ENCODE measurements at regions not wholly inside any gene's neighbourhood (a gene's known extent, or its start where the extent isn't known, plus 50 kb on each side); places are given as distances from the start of the nearest gene placed in this dataset.

- Histone ChIP-seq H3K79me2 (no peaks in the 10 kb centered on the region), H4K20me1 (ENCODE audit: insufficient read depth, poor library complexity, severe bottlenecking) (no peaks in the 10 kb centered on the region), H3K9me2 (replicated peaks; ENCODE audit: insufficient read depth) (no peaks in the 10 kb centered on the region), H3K4me2 (no peak overlapping the region), H3K27ac (no peak overlapping the region), H3K27me3 (no peaks in the 10 kb centered on the region), H3K4me1 (ENCODE audit: insufficient read depth) (peaks cover 4% of the 10 kb centered on the region), H3K36me3 (replicated peaks; ENCODE audit: insufficient read depth, low read depth) (no peaks in the 10 kb centered on the region), H3K4me3 (no peak overlapping the region), H2AFZ (no peak overlapping the region), H3K9me3 (ENCODE audit: low read depth) (no peaks in the 10 kb centered on the region)
- TF ChIP-seq EZH2phosphoT487 (IDR thresholded peaks at IDR 0.05; ENCODE audit: low read depth, severe bottlenecking, unreplicated experiment) (no peak), EZH2 (IDR thresholded peaks at IDR 0.05; ENCODE audit: borderline replicate concordance) (no peak), CTCF (IDR thresholded peaks at IDR 0.05; ENCODE audit: poor library complexity) (no peak)
- DNase-seq (ENCODE audit: low spot score), result no peak
- 97% methylated on average over 8 of the region's 9 CpGs for WGBS (ENCODE audit: low lambda C conversion rate, missing lambda C conversion rate)
Observed at GRCh38 chr16:85259832-85260167, 147.5 kb upstream of the CIBAR2 start.

GRCh38 chr16:85261204-85261603 is 148.9 kb upstream of the CIBAR2 start:
- H3K36me3 ChIP-seq (replicated peaks; ENCODE audit: insufficient read depth, low read depth), result no peaks in the 10 kb centered on the region
- H3K27me3 ChIP-seq, result no peaks in the 10 kb centered on the region
- H4K20me1 ChIP-seq (ENCODE audit: insufficient read depth, poor library complexity, severe bottlenecking), result no peaks in the 10 kb centered on the region
- no peaks in the 10 kb centered on the region for H3K9me3 ChIP-seq (ENCODE audit: low read depth)
- TF ChIP-seq EZH2 (IDR thresholded peaks at IDR 0.05; ENCODE audit: borderline replicate concordance) (no peak), CTCF (IDR thresholded peaks at IDR 0.05; ENCODE audit: poor library complexity) (no peak), EZH2phosphoT487 (IDR thresholded peaks at IDR 0.05; ENCODE audit: low read depth, severe bottlenecking, unreplicated experiment) (no peak)
- H3K4me2 ChIP-seq, result no peak overlapping the region
- no peaks in the 10 kb centered on the region for H3K79me2 ChIP-seq
- H3K4me3 ChIP-seq, result no peak overlapping the region
- no peaks in the 10 kb centered on the region for H3K9me2 ChIP-seq (replicated peaks; ENCODE audit: insufficient read depth)
- WGBS (ENCODE audit: low lambda C conversion rate, missing lambda C conversion rate), result 88% methylated on average over 10 of the region's 10 CpGs
- H2AFZ ChIP-seq, result no peak overlapping the region
- no peak for DNase-seq (ENCODE audit: low spot score)
- H3K4me1 ChIP-seq (ENCODE audit: insufficient read depth), result peaks cover 4% of the 10 kb centered on the region
- H3K27ac ChIP-seq, result no peak overlapping the region

GRCh38 chr16:85261657-85262557 is 149.6 kb upstream of the CIBAR2 start:
- no peaks in the 10 kb centered on the region for H3K79me2 ChIP-seq
- peaks cover 4% of the 10 kb centered on the region for H3K4me1 ChIP-seq (ENCODE audit: insufficient read depth)
- no peaks in the 10 kb centered on the region for H4K20me1 ChIP-seq (ENCODE audit: insufficient read depth, poor library complexity, severe bottlenecking)
- TF ChIP-seq EZH2phosphoT487 (IDR thresholded peaks at IDR 0.05; ENCODE audit: low read depth, severe bottlenecking, unreplicated experiment), result no peak
- no peak for TF ChIP-seq CTCF (IDR thresholded peaks at IDR 0.05; ENCODE audit: poor library complexity)
- no peak for TF ChIP-seq EZH2 (IDR thresholded peaks at IDR 0.05; ENCODE audit: borderline replicate concordance)
- no peaks in the 10 kb centered on the region for H3K9me2 ChIP-seq (replicated peaks; ENCODE audit: insufficient read depth)
- no peak overlapping the region for H3K27ac ChIP-seq
- H2AFZ ChIP-seq, result no peak overlapping the region
- no peak overlapping the region for H3K4me3 ChIP-seq
- H3K9me3 ChIP-seq (ENCODE audit: low read depth), result no peaks in the 10 kb centered on the region
- H3K4me2 ChIP-seq, result no peak overlapping the region
- no peak for DNase-seq (ENCODE audit: low spot score)
- no peaks in the 10 kb centered on the region for H3K36me3 ChIP-seq (replicated peaks; ENCODE audit: insufficient read depth, low read depth)
- 81% methylated on average over 27 of the region's 27 CpGs for WGBS (ENCODE audit: low lambda C conversion rate, missing lambda C conversion rate)
- H3K27me3 ChIP-seq, result no peaks in the 10 kb centered on the region

Measured in hepatocyte (in vitro differentiated cells).